HUDEP-2 (cell line): ENCODE measurements at regions not wholly inside any gene's neighbourhood (a gene's known extent, or its start where the extent isn't known, plus 50 kb on each side); places are given as distances from the start of the nearest gene placed in this dataset.
"Not testable (repeated sequence)": the region's sequence is repeated elsewhere in the genome, so short reads cannot be mapped to it uniquely, and the experiment has no call there.

Experiments
- DNase-seq, 76 experiments: peaks; one replicate each; lab custom pipeline; 2025; ENCODE audit not compliant: unreplicated experiment in 76 of 76; lab: John Stamatoyannopoulos, UW

GRCh38 chr16:64736857-64737256, 385.0 kb downstream of the CDH11 start:
- no peak for DNase-seq

GRCh38 chr16:64731891-64732290, 390.0 kb downstream of the CDH11 start:
- DNase-seq = no peak

GRCh38 chr16:64730261-64730660, 391.6 kb downstream of the CDH11 start:
- no peak for DNase-seq

GRCh38 chr16:64724339-64724738, 397.5 kb downstream of the CDH11 start:
- DNase-seq = no peak

- DNase-seq = no peak
Observed at GRCh38 chr16:64718486-64718885, 403.4 kb downstream of the CDH11 start.

- no peak for DNase-seq
Observed at GRCh38 chr16:64717871-64718270, 404.0 kb downstream of the CDH11 start.

GRCh38 chr16:64715624-64716023, 406.2 kb downstream of the CDH11 start:
- no peak for DNase-seq

GRCh38 chr16:64712026-64712425, 409.8 kb downstream of the CDH11 start:
- DNase-seq = no peak

GRCh38 chr16:64711596-64711995, 410.3 kb downstream of the CDH11 start:
- no peak for DNase-seq

- no peak for DNase-seq
Observed at GRCh38 chr16:64711026-64711425, 410.8 kb downstream of the CDH11 start.

GRCh38 chr16:64705443-64705842, 416.4 kb downstream of the CDH11 start:
- DNase-seq = no peak

GRCh38 chr16:64704386-64704785, 417.5 kb downstream of the CDH11 start:
- DNase-seq = peak in 1 of 76 experiments; percentile 70

GRCh38 chr16:64702415-64702814, 419.4 kb downstream of the CDH11 start:
- no peak for DNase-seq

GRCh38 chr16:64700628-64701027, 421.2 kb downstream of the CDH11 start:
- DNase-seq = no peak

- DNase-seq = no peak
Observed at GRCh38 chr16:64696866-64697265, 425.0 kb downstream of the CDH11 start.

- DNase-seq = no peak
Observed at GRCh38 chr16:64695684-64696083, 426.2 kb downstream of the CDH11 start.

GRCh38 chr16:64693946-64694345, 427.9 kb downstream of the CDH11 start:
- DNase-seq = no peak

- no peak for DNase-seq
Observed at GRCh38 chr16:64687786-64688185, 434.1 kb downstream of the CDH11 start.

GRCh38 chr16:64687123-64687522, 434.7 kb downstream of the CDH11 start:
- no peak for DNase-seq

- DNase-seq = no peak
Observed at GRCh38 chr16:64679976-64680690, 441.7 kb downstream of the CDH11 start.

GRCh38 chr16:64669573-64669972, 452.3 kb downstream of the CDH11 start:
- DNase-seq = no peak

- DNase-seq = no peak
Observed at GRCh38 chr16:64667334-64667877, 454.5 kb downstream of the CDH11 start.

- not testable (repeated sequence) for DNase-seq
Observed at GRCh38 chr16:64662312-64662711, 459.6 kb downstream of the CDH11 start.
